HG02798 (cell line): ENCODE measurements at regions not wholly inside any gene's neighbourhood (a gene's known extent, or its start where the extent isn't known, plus 50 kb on each side); places are given as distances from the start of the nearest gene placed in this dataset.
"Not testable (repeated sequence)": the region's sequence is repeated elsewhere in the genome, so short reads cannot be mapped to it uniquely, and the experiment has no call there.

Source experiments
- ATAC-seq: cut with Tn5 transposase; IDR thresholded peaks from one replicate; pipeline ENCODE4 v1.9.1; 2021; ENCODE audit warnings: mild to moderate bottlenecking; ENCODE audit not compliant: unreplicated experiment, poor library complexity

DNA sequence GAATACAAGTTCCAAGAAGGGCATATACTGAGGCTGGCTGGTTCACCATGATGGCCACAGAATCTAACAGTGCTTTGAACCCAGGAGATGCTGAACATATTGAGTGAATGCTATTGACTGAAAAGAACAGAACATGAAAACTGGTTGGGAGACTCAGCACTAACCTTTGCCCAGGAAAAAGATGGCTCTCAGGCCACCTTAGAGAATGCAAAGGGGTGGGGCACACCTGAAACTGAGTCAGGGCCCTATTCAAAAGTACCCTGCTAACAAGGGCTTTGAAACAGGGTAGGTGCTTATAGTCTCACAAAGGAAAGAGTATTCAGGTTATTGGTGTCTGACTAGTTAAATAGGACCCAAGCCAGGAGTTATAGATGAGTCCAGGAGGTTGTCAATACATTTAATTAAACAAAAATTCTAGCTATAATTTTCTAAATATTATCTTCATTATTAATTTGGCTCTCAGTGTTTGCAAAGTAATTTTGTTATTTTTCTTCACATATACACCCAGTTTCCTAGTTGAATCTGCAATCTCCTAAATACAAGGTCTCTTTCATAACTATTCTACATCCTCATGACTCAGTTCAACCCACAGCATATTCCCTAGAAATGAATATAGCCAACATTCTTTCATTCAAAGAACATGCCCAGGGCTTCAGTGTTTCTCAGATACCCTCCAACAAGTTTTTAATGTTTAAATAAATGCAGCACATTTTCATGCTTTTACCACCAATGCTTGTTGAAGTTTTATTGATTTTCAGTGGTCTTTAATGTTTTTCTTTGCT, 144.2 kb upstream of the RAPGEF2 start:
- no peak for ATAC-seq

GRCh38 chr4:158962393-158962792, 140.5 kb upstream of the RAPGEF2 start:
- ATAC-seq: no peak

GRCh38 chr4:158963282-158963681, 139.6 kb upstream of the RAPGEF2 start:
- not testable (repeated sequence) for ATAC-seq

DNA sequence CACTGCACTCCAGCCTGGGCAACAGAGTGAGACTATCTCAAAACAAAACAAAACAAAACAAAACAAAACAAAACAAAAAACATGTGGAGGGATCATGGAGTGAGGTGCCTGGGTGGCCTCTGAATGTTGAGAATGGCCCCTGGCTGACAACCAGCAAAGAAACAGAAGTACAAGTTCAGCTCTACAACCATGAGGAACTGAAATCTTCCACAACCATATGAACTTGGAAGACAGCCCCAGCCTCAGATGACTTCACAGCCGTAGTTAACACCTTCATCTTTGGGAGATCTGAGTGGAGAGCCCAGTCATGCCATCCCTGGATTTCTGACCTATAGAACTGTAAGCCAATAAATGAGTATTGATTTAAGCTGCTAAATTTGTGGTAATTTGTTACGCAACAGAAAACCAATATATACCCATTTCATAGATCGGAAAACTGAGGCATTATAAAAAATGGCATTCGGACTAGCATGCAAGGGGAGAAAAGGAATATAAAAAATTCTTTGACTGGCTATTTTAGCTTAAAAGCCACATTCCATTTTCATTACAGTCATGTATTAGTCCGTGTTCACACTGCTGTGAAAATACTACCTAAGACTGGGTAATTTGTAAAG, 138.7 kb upstream of the RAPGEF2 start:
- ATAC-seq: no peak

DNA sequence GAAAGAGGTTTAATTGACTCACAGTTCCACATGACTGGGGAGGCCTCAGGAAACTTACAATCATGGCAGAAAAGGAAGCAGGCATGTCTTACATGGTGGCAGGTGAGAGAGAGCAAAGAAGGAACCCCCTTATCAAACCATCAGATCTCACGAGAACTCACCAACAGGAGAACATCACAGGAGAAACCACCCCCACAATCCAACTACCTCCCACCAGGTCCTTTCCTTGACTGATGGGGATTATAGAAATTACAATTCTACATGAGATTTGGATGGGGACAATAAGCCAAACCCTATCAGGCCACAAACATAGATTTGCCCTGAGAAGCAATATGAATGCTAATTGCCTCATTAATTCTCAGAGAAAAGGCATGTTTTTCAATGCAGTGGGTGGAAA, 138.2 kb upstream of the RAPGEF2 start:
- ATAC-seq: no peak

- no peak for ATAC-seq
These were observed 137.7 kb upstream of the RAPGEF2 start for GRCh38 chr4:158965226-158965625.

GRCh38 chr4:158966091-158966490, 136.8 kb upstream of the RAPGEF2 start:
- no peak for ATAC-seq

- ATAC-seq: no peak
These were observed 133.9 kb upstream of the RAPGEF2 start for GRCh38 chr4:158968961-158969360.

- no peak for ATAC-seq
These were observed 132.1 kb upstream of the RAPGEF2 start for GRCh38 chr4:158970812-158971211.

GRCh38 chr4:158974438-158974837, 128.4 kb upstream of the RAPGEF2 start:
- ATAC-seq: not testable (repeated sequence)

GRCh38 chr4:158980711-158981110, 122.2 kb upstream of the RAPGEF2 start:
- ATAC-seq: not testable (repeated sequence)

DNA sequence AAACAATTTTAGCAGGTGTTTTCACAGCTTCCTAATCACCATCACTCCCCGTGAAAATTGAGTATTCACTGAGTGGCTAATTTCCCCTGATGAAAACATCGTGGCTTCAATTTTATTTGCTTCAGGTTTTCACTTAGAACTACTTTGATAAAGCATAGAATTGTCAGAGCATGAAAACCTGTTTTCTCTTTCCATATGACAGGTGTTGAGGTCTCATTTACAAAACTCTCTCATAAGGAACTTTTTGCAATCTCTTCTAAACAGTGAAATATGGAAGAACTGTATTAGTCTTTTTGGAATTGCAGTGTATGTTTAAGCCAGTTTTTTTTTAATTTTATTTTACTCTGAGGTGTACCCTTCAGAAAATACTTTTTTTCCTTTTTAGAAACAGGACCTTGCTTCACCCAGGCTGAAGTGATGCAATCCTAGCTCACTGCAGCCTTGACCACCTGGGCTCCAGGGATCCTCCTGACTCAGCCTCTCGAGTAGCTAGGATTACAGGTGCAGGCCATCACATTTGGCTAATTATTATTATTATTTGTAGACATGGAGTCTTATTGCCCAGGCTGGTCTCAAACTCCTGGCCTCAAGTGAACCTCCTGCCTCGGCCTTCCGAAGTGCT, 111.2 kb upstream of the RAPGEF2 start:
- ATAC-seq: no peak

- no peak for ATAC-seq
These were observed 109.0 kb upstream of the RAPGEF2 start for GRCh38 chr4:158993891-158994290.

DNA sequence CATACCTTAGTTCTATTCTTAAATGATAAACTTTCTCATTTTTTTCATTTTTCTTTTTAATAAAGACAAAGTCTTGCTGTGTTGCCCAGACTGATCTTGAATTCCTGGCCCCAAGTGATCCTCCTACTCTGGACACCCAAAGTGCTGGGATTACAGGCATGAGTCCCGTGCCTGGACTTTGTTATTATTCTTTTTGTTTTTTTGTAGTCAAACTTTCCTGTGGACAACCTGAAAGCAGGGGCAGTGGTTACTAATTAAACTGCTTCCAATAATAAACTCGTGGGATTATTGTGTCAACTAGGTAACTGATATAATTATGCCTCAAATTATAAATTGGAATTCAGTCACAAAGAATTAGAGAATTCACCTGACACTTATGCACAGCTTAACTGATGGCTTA, 107.8 kb upstream of the RAPGEF2 start:
- no peak for ATAC-seq

GRCh38 chr4:158995965-158996364, 106.9 kb upstream of the RAPGEF2 start:
- ATAC-seq: no peak

DNA sequence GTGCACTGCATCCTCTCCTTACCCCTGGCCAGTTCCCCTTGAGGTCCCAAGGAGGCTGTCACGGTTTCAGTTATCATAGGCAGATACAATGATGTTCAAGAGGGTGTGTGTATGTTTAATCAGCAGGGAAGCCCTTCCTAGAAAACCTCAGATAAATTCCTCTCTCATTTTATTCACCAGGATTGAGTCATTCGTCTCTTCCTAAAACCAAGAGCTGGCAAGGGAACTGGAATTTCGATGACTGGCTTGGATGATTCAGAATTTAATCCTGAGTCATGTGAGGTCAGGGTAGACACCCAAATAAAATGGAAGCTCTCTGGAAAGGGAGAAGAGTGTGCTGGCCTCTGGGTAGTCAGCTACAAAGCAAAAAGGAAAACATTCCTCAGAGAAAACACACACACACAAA, 106.2 kb upstream of the RAPGEF2 start:
- no peak for ATAC-seq

DNA sequence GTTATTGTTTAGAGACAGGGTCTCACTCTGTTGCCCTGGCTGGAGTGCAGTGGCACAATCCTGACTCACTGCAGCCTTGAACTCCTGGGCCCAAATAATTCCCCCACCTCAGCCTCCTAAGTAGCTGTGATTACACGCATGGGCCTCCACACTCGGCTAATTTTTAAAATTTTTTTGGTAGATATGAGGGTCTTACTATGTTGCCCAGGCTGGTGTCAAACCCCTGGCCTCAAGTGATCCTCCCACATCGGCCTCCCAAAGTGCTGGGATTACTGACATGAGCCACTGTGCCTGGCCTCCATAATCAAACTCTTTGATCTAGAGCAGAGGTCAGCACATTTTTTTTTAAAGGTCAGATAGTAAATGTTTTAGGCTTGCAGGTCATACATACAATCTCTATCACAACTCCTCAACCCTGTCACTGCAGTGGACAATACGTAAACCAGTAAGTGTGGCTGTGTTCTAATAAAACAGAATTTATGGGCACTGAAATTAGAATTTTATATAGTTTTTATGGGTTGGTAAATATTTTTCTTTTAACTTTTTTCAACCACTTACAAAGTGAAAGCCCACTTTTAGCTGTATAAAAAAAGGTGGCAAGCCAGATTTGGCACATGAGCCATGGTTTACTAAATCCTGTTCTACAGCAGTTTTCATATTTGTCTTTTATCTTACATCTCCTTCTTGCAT, 105.1 kb upstream of the RAPGEF2 start:
- no peak for ATAC-seq

DNA sequence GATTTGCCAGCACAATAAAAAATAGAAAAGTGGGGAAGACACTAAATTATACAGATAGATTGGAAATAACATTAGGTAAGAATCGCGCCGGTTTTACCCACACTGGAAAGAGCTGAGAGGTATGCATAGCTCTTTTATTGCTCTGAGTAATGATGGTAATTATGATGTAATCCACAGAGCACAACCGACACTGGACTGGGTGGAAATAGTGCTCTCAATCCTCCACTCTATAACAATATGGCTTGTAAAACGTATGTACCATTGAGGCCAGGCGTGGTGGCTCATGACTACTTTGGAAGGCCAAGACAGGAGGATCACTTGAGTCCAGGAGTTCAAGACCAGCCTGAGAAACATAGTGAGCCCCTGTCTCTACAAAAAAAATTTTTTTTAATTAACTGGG, 104.3 kb upstream of the RAPGEF2 start:
- ATAC-seq: no peak

- no peak for ATAC-seq
These were observed 103.7 kb upstream of the RAPGEF2 start for GRCh38 chr4:158999166-158999682.

GRCh38 chr4:158999849-159000248, 103.0 kb upstream of the RAPGEF2 start:
- ATAC-seq: no peak

- no peak for ATAC-seq
These were observed 99.9 kb upstream of the RAPGEF2 start for GRCh38 chr4:159002950-159003349.
